SK-N-SH treated with all-trans-retinoic acid at 6 μM for 48 hours (cell line): ENCODE measurements at regions not wholly inside any gene's neighbourhood (a gene's known extent, or its start where the extent isn't known, plus 50 kb on each side); places are given as distances from the start of the nearest gene placed in this dataset.

Experiments
- ARNTL ChIP-seq: fragments of 450-650 bp; formaldehyde crosslinking; IDR thresholded peaks from 2 replicates; pipeline ENCODE4 v1.5.0; 2020; ENCODE audit warnings: low read depth, mild to moderate bottlenecking, moderate library complexity, borderline replicate concordance
- BACH2 ChIP-seq: fragments of 250-450 bp; sonication (Bioruptor Pico); IDR thresholded peaks from 2 replicates; pipeline ENCODE4 v1.9.0; 2021; ENCODE audit warnings: mild to moderate bottlenecking, borderline replicate concordance
- RARB ChIP-seq: fragments of 250-450 bp; sonication (Bioruptor Pico); IDR thresholded peaks from 2 replicates; pipeline ENCODE4 v1.8.0; 2021; ENCODE audit warnings: mild to moderate bottlenecking, moderate library complexity
- ZC3H10 ChIP-seq: fragments of 250-450 bp; sonication (Bioruptor Pico); IDR thresholded peaks from 2 replicates; pipeline ENCODE4 v1.5.1; 2021; ENCODE audit warnings: mild to moderate bottlenecking, moderate library complexity
- ZFP3 ChIP-seq: fragments of 250-450 bp; sonication (Bioruptor Pico); IDR thresholded peaks from 2 replicates; pipeline ENCODE4 v1.5.0; 2020; ENCODE audit warnings: mild to moderate bottlenecking, moderate library complexity
- ZNF565 ChIP-seq: fragments of 450-650 bp; formaldehyde crosslinking; conservative IDR thresholded peaks from 2 replicates; pipeline ENCODE4 v1.5.0; 2020; ENCODE audit warnings: low read depth, mild to moderate bottlenecking, moderate library complexity
- ZNF70 ChIP-seq: fragments of 450-650 bp; formaldehyde crosslinking; IDR thresholded peaks from 2 replicates; pipeline ENCODE4 v1.5.0; 2020; ENCODE audit warnings: mild to moderate bottlenecking, moderate library complexity

GRCh38 chr5:116375926-116376325 is 198.7 kb downstream of the SEMA6A start:
- no peak for TF ChIP-seq ARNTL (CRISPR knock-in tag)
- no peak for TF ChIP-seq ZNF565 (CRISPR knock-in tag)
- no peak for TF ChIP-seq ZNF70 (CRISPR knock-in tag)
- no peak for TF ChIP-seq ZFP3 (CRISPR knock-in tag)
- TF ChIP-seq RARB (CRISPR knock-in tag), result no peak
- no peak for TF ChIP-seq BACH2 (CRISPR knock-in tag)
- TF ChIP-seq ZC3H10 (CRISPR knock-in tag), result no peak
